SK-N-SH (cell line): ENCODE measurements at regions not wholly inside any gene's neighbourhood (a gene's known extent, or its start where the extent isn't known, plus 50 kb on each side); places are given as distances from the start of the nearest gene placed in this dataset.

Source experiments
- CTCF ChIA-PET: fragments of 300-600, 350-600 bp; formaldehyde crosslinking; extraction: SDS; loops from one replicate; lab custom pipeline; 2021; lab: Yijun Ruan, JAX
- POLR2A ChIA-PET: fragments of 350-600 bp; sonication (Branson Sonifier 250); formaldehyde crosslinking; extraction: SDS; loops from one replicate; lab custom pipeline; 2020; ENCODE audit warnings: antibody characterized with exemption, inconsistent platforms; lab: Yijun Ruan, JAX
- DNase-seq: peaks from one replicate; pipeline ENCODE4 v3.0.0; 2012
- H2AFZ ChIP-seq: fragments of 200-600 bp; sonication (generic); 2 replicates; pipeline ENCODE4 v1.8.1; 2016; ENCODE audit warnings: antibody characterized with exemption, mild to moderate bottlenecking, low read depth
- H3F3A ChIP-seq: fragments of 200-600 bp; sonication (generic); replicated peaks from 2 replicates; pipeline ENCODE3; 2016; ENCODE audit warnings: antibody characterized with exemption, mild to moderate bottlenecking; ENCODE audit not compliant: insufficient read depth
- H3K27ac ChIP-seq, 2 experiments: fragments of 200-500 bp in 1 of 2; fragments of 200-600 bp in 1 of 2; sonication (Bioruptor generic) in 1 of 2; sonication (generic), shearing (Covaris generic) in 1 of 2; 2 replicates each; pipeline versions ENCODE4 v1.5.1 to v1.6.1; 2014 to 2016; ENCODE audit warnings: low read depth in 2 of 2, inconsistent platforms in 1 of 2, low read length in 1 of 2, mild to moderate bottlenecking in 1 of 2, mixed read lengths in 1 of 2
- H3K27me3 ChIP-seq: fragments of 200-600 bp; sonication (generic), shearing (Covaris generic); 2 replicates; pipeline ENCODE4 v1.6.1; 2016; ENCODE audit warnings: mixed run types; ENCODE audit not compliant: insufficient read depth
- H3K36me3 ChIP-seq, 2 experiments: fragments of 200-500 bp in 1 of 2; fragments of 200-600 bp in 1 of 2; sonication (Bioruptor generic) in 1 of 2; sonication (generic) in 1 of 2; replicated peaks in 1 of 2; 2 replicates each; pipeline versions ENCODE3 to v1.5.1; 2014 to 2016; ENCODE audit warnings: low read length in 1 of 2, mild to moderate bottlenecking in 1 of 2; ENCODE audit not compliant: insufficient read depth in 2 of 2, control insufficient read depth in 1 of 2
- H3K4me1 ChIP-seq, 2 experiments: fragments of 200-500 bp in 1 of 2; fragments of 200-600 bp in 1 of 2; sonication (Bioruptor generic) in 1 of 2; sonication (generic), shearing (Covaris generic) in 1 of 2; 2 replicates each; pipeline versions ENCODE4 v1.5.1 to v1.6.1; 2014 to 2016; ENCODE audit warnings: low read depth in 1 of 2, low read length in 1 of 2, mixed run types in 1 of 2; ENCODE audit not compliant: insufficient read depth in 2 of 2, control insufficient read depth in 1 of 2
- H3K4me2 ChIP-seq: fragments of 200-600 bp; sonication (generic), shearing (Covaris generic); 2 replicates; pipeline ENCODE4 v1.6.1; 2017; ENCODE audit warnings: mixed run types
- H3K4me3 ChIP-seq, 2 experiments: fragments of 200-500 bp in 1 of 2; fragments of 200-600 bp in 1 of 2; sonication (Bioruptor generic) in 1 of 2; sonication (generic), shearing (Covaris generic) in 1 of 2; 2 replicates each; pipeline versions ENCODE4 v1.5.1 to v1.8.1; 2014 to 2016; ENCODE audit warnings: low read depth in 2 of 2, inconsistent platforms in 1 of 2, low read length in 1 of 2, mild to moderate bottlenecking in 1 of 2, mixed read lengths in 1 of 2, moderate library complexity in 1 of 2
- H3K79me2 ChIP-seq: fragments of 200-600 bp; sonication (generic); 2 replicates; pipeline ENCODE4 v1.8.1; 2017; ENCODE audit warnings: mild to moderate bottlenecking; ENCODE audit not compliant: insufficient read depth
- H3K9ac ChIP-seq: fragments of 200-600 bp; sonication (generic); 2 replicates; pipeline ENCODE4 v1.6.1; 2017; ENCODE audit warnings: mixed run types
- H3K9me2 ChIP-seq: fragments of 200-600 bp; sonication (generic); 2 replicates; pipeline ENCODE4 v1.6.1; 2017; ENCODE audit warnings: mixed run types
- H3K9me3 ChIP-seq: fragments of 200-600 bp; sonication (generic); 2 replicates; pipeline ENCODE4 v1.6.1; 2017; ENCODE audit warnings: mixed run types, mild to moderate bottlenecking, moderate library complexity
- H4K20me1 ChIP-seq: fragments of 200-600 bp; sonication (generic); 2 replicates; pipeline ENCODE4 v1.6.1; 2017; ENCODE audit warnings: mild to moderate bottlenecking, mixed run types; ENCODE audit not compliant: insufficient read depth
- CHD2 ChIP-seq: fragments of 150-350 bp; IDR thresholded peaks from 2 replicates; pipeline ENCODE4 v1.6.1; 2018; ENCODE audit warnings: low read length; ENCODE audit not compliant: partially characterized antibody
- ELF1 ChIP-seq: IDR thresholded peaks from 2 replicates; pipeline ENCODE4 v1.4.0; 2012
- EP300 ChIP-seq, 2 experiments: IDR thresholded peaks; 2 replicates each; pipeline versions ENCODE4 v1.4.0 to v1.6.1; 2012; ENCODE audit warnings: borderline replicate concordance in 1 of 2, low read depth in 1 of 2, low read length in 1 of 2
- FOSL2 ChIP-seq: IDR thresholded peaks from 2 replicates; pipeline ENCODE4 v1.4.0; 2012; ENCODE audit warnings: low read depth, mild to moderate bottlenecking, moderate library complexity, borderline replicate concordance
- FOXJ3 ChIP-seq: sonication (generic); formaldehyde crosslinking; IDR thresholded peaks from 2 replicates; pipeline ENCODE4 v1.5.1; 2020; ENCODE audit warnings: mild to moderate bottlenecking, missing genetic modification reagents
- GABPA ChIP-seq: IDR thresholded peaks from 2 replicates; pipeline ENCODE4 v1.4.0; 2012; ENCODE audit warnings: low read depth, mild to moderate bottlenecking
- JUND ChIP-seq: IDR thresholded peaks from 2 replicates; pipeline ENCODE4 v1.4.0; 2012
- MAX ChIP-seq: IDR thresholded peaks from 2 replicates; pipeline ENCODE4 v1.4.0; 2012; ENCODE audit warnings: low read depth
- NFIC ChIP-seq: IDR thresholded peaks from 2 replicates; pipeline ENCODE4 v1.4.0; 2012; ENCODE audit warnings: borderline replicate concordance
- NRF1 ChIP-seq: IDR thresholded peaks from 2 replicates; pipeline ENCODE4 v1.6.1; 2012; ENCODE audit warnings: low read depth, mild to moderate bottlenecking, low read length
- POLR2AphosphoS5 ChIP-seq: IDR thresholded peaks from 2 replicates; pipeline ENCODE4 v1.6.1; 2012; ENCODE audit warnings: low read depth, low read length
- RAD21 ChIP-seq: IDR thresholded peaks from 2 replicates; pipeline ENCODE4 v1.6.1; 2012; ENCODE audit warnings: mild to moderate bottlenecking, low read length
- RFX5 ChIP-seq: IDR thresholded peaks from 2 replicates; pipeline ENCODE4 v1.6.1; 2012; ENCODE audit warnings: mild to moderate bottlenecking, improper control_type of control experiment, low read length
- RXRA ChIP-seq: IDR thresholded peaks from 2 replicates; pipeline ENCODE4 v1.4.0; 2012; ENCODE audit warnings: low read depth, mild to moderate bottlenecking, borderline replicate concordance
- SIN3A ChIP-seq: IDR thresholded peaks from 2 replicates; pipeline ENCODE4 v1.6.1; 2012; ENCODE audit warnings: low read depth, mild to moderate bottlenecking, low read length, moderate library complexity, borderline replicate concordance
- SMC3 ChIP-seq: IDR thresholded peaks from 2 replicates; pipeline ENCODE4 v1.6.1; 2012; ENCODE audit warnings: low read depth, low read length, improper control_type of control experiment
- TCF12 ChIP-seq: IDR thresholded peaks from 2 replicates; pipeline ENCODE4 v1.4.0; 2012
- TEAD4 ChIP-seq: IDR thresholded peaks from 2 replicates; pipeline ENCODE4 v1.4.0; 2012; ENCODE audit warnings: mild to moderate bottlenecking, borderline replicate concordance; ENCODE audit not compliant: insufficient read depth
- USF1 ChIP-seq: IDR thresholded peaks from 2 replicates; pipeline ENCODE4 v1.4.0; 2012; ENCODE audit warnings: low read depth, borderline replicate concordance
- USF2 ChIP-seq: fragments of 150-350 bp; IDR thresholded peaks from 2 replicates; pipeline ENCODE4 v1.6.1; 2017; ENCODE audit warnings: antibody characterized with exemption, low read length, low read depth, borderline replicate concordance
- YY1 ChIP-seq: IDR thresholded peaks from 2 replicates; pipeline ENCODE4 v1.4.0; 2012; ENCODE audit warnings: low read depth, mild to moderate bottlenecking
- WGBS: methylation state at CpG from one replicate; pipeline ENCODE4 v1.1.6; 2017; ENCODE audit warnings: low lambda C conversion rate; 5-methylcytosine and 5-hydroxymethylcytosine counted together

GRCh38 chr12:118781692-118782091, 199.6 kb upstream of the SRRM4 start:
- Histone ChIP-seq H3F3A (no peaks in the 10 kb centered on the region), H3K4me2 (no peak overlapping the region), H4K20me1 (no peaks in the 10 kb centered on the region), H3K27ac (no peak overlapping the region), H3K79me2 (no peaks in the 10 kb centered on the region), H3K9me2 (no peaks in the 10 kb centered on the region), H3K27me3 (no peaks in the 10 kb centered on the region), H3K4me1 (no peaks in the 10 kb centered on the region), H3K9ac (no peak overlapping the region), H3K4me3 (no peak overlapping the region), H3K36me3 (no peaks in the 10 kb centered on the region), H2AFZ (no peak overlapping the region), H3K9me3 (no peaks in the 10 kb centered on the region)
- ChIA-PET POLR2A (no interaction called here), CTCF (no interaction called here)
- WGBS, result 19% methylated on average over 3 of the region's 3 CpGs
- TF ChIP-seq RAD21 (no peak), CHD2 (no peak), FOXJ3 (CRISPR knock-in tag) (no peak), USF1 (no peak), SMC3 (no peak), NRF1 (no peak), JUND (no peak), TCF12 (no peak), TEAD4 (no peak), RXRA (no peak)
- no peak for DNase-seq

- TF ChIP-seq TCF12, result no peak
- TF ChIP-seq POLR2AphosphoS5, result no peak
- no peak for TF ChIP-seq NFIC
- TF ChIP-seq GABPA, result no peak
- no peak for TF ChIP-seq USF2
- Histone ChIP-seq H3K4me3 (no peak overlapping the region), H3F3A (no peaks in the 10 kb centered on the region), H3K27me3 (no peaks in the 10 kb centered on the region), H3K9me2 (no peaks in the 10 kb centered on the region), H3K4me1 (no peaks in the 10 kb centered on the region), H3K9ac (no peak overlapping the region), H3K9me3 (no peaks in the 10 kb centered on the region), H3K27ac (no peak overlapping the region), H3K79me2 (no peaks in the 10 kb centered on the region), H2AFZ (no peak overlapping the region), H3K36me3 (no peaks in the 10 kb centered on the region), H3K4me2 (no peak overlapping the region), H4K20me1 (no peaks in the 10 kb centered on the region)
- DNase-seq, result no peak
- POLR2A ChIA-PET, result no interaction called here
- WGBS, result 34% methylated on average over 2 of the region's 2 CpGs
- CTCF ChIA-PET, result no interaction called here
These were observed 197.6 kb upstream of the SRRM4 start for GRCh38 chr12:118783703-118784102.

- DNase-seq, result no peak
- WGBS, result 25% methylated on average over 1 of the region's 1 CpG
- H3F3A ChIP-seq, result no peaks in the 10 kb centered on the region
- H2AFZ ChIP-seq, result no peak overlapping the region
- no peak overlapping the region for H3K4me3 ChIP-seq
- H3K9ac ChIP-seq, result no peak overlapping the region
- H3K27me3 ChIP-seq, result no peaks in the 10 kb centered on the region
- H3K4me1 ChIP-seq, result no peaks in the 10 kb centered on the region
- H3K36me3 ChIP-seq, result no peaks in the 10 kb centered on the region
- H3K4me2 ChIP-seq, result no peak overlapping the region
- no peaks in the 10 kb centered on the region for H3K9me2 ChIP-seq
- ChIA-PET POLR2A (no interaction called here), CTCF (no interaction called here)
- no peaks in the 10 kb centered on the region for H4K20me1 ChIP-seq
- H3K9me3 ChIP-seq, result no peaks in the 10 kb centered on the region
- H3K79me2 ChIP-seq, result no peaks in the 10 kb centered on the region
- no peak overlapping the region for H3K27ac ChIP-seq
- TF ChIP-seq RFX5 (no peak), YY1 (no peak), ELF1 (no peak), SIN3A (no peak), POLR2AphosphoS5 (no peak), GABPA (no peak), USF2 (no peak), EP300 (IDR thresholded peaks at IDR 0.05; ENCODE audit: borderline replicate concordance in 1 of 2, low read depth in 1 of 2, low read length in 1 of 2) (no peak), USF1 (no peak), RAD21 (no peak), MAX (no peak), FOSL2 (no peak), CHD2 (no peak)
These were observed 190.8 kb upstream of the SRRM4 start for GRCh38 chr12:118790578-118790977.
